A204.1 (cell line): ENCODE measurements at regions not wholly inside any gene's neighbourhood (a gene's known extent, or its start where the extent isn't known, plus 50 kb on each side); places are given as distances from the start of the nearest gene placed in this dataset.

Experiments
- FAIRE-seq: peaks from 2 replicates; lab custom pipeline; 2012; peaks lifted over from hg19 to GRCh38; lab: Jason Lieb, UNC

DNA sequence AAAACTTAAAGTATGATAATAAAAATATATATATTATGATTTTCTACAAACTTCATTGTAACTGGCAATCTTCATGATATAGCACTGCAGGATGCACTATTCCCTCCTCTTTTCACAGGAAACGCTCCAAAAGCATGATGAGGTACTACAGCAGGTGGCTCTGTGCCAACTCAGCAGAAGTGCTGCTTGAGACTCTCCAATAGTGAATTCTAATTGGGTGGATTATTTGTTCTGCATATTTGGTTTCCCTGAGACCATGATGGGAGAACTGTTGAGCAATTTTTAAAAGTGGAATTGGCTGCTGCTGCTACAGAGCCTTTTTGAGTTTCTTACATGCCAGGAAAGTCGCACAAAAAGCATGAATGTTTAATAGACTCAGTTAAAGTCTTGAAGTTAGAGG lies 1782.4 kb upstream of the PCDH20 start:
- no peak for FAIRE-seq

DNA sequence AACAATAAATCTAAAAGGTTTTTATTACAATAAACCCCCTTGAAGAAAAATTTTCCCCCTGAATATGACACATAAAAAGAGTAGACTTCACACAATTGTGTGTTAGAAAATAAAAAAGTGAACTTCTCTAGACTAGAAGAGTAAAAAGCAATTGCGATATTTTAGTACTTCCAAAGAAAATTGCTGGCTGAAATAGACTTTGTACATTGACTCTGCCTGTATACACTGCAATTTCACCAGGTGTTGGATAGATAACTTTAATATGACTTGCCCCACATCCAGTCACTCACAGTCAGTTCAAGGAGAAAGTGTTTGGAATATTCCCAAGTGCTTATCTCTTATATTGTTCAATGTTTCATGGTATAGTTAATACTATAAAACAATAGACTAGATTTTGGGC lies 1780.1 kb upstream of the PCDH20 start:
- no peak for FAIRE-seq

DNA sequence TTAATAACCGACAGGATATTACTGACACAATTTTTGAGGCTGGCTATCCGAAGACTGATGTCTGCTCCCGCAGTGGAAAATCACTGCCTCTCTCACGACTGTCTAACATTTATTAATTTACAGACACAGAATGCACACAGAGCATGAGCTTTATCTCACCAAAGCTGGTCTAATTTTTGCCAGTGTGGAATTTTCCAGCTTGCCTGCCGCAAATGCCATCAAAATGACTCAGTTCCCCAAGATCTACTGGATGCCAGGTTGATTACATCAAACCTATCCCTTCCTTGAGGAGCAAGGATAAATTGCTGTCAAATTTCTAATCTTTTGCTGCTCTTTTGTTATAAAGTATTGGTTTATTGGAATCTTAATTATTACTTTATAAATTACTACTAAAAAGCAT lies 1775.1 kb upstream of the PCDH20 start:
- FAIRE-seq, result no peak

DNA sequence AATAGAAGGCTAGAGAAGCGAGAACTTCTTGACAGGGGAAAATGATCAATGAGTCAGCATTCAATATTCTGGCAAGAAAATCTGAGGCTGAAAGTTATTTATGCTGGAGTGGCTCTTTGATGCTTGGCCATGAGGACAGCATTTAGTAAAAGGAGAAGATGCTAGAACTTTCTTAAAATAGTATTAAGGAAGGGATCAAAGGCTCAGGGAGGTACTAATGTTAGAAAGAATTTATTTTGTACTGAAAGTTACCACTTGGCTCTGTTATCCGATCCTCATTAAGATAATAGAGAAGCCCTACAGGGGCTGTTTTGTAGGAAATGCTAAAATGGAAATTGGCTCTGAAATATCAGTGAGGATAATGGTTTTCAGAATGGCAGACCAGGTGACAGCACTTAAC lies 1774.6 kb upstream of the PCDH20 start:
- FAIRE-seq, result no peak

DNA sequence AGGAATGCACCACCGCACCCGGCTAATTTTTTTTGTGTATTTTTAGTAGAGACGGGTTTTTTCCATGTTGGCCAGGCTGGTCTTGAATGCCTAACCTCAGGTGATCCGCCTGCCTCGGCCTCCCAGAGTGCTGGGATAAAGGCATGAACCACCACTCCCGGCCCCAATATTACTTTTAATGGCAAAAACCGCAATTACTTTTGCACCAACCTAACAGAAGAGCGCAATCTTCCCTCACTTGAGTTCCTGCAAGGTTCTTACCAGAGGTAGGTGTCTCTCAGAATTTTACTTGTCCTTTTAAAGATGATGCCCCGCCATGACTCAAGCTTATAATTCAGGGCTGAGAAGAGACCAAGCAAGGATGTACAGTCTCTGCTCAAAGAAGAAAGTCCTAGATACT lies 1774.1 kb upstream of the PCDH20 start:
- no peak for FAIRE-seq

DNA sequence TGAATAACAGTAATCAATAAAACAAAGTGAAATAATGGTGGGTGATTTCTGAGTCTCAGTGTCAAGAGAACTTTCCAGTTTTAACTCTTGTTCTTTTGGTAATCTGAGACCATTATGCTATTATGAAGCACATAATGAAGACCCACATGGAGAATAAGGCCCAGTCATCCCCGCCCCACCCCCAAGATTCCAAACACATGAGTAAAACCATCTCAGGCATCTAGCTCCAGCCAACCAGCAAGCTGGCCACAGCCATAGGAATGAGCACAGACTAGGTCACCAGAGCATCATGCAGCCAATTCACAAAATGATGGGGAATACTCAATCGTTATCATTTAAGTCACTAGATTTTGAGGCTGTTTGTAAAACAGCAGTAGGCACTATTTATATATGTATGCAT lies 1769.0 kb upstream of the PCDH20 start:
- no peak for FAIRE-seq

DNA sequence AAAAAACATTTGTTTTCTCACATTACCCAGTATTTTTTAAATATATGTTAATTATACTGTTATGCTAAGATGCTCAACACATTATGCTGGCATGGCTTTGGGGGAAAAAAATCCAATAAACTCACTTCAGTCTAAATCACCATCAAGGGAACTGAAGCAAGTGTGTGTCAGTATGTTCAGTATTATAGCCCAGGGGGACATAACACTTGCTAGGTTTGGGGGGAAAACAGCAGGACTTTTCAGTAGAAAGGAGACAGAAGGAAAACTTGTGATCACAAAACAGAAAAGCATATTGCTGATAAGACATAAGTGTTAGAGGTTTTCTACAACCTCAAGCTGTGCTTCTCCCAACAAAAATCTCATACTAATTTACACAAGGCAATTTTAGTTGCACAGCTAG lies 1759.9 kb upstream of the PCDH20 start:
- no peak for FAIRE-seq

DNA sequence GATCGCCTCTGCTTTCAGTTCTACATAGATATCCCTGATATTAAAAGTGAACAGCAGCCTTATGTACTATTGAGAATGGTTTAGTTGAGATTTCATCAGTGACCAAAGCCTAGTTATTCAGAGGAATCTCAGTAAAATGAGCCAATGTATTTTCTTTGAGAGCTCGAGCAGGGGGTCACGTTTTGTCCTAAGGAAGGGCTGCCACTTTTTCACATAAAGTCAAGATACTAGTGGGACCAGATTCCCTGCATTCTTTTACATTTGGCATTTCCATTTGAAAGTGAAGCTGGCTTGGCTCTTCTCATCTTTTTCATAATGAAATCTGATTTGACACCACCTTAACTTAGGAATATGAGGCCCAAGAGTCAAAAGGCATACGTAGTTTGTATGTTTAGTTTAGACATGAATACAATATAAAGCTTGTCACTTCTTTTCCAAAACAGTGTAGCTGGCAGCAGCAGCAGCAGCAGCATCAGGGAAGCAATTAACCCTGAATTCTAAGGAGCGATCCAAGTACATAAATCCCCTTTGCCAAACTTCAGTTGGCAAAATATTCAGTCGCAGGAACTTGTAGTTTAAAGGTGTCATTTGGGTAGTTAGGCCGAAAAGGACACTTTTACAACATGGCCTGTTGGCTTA lies 1752.2 kb upstream of the PCDH20 start:
- no peak for FAIRE-seq

DNA sequence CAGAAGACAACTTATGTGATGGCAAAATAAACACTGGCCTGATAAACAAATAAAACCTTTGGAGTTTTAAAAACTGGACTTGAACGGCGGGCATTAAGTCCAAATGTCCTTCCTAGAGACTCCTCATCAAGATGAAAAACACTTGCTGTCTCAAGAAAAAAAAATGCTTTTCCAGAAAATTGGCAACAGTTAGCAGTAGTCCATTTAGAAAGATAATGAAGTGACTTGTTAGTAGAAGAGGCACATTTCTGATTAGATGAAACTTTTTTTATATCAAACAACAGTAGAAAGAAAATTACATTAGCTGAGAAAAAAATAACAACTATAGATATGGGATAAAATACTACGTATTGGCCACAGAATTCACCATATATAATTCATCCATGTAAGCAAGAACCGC lies 1750.7 kb upstream of the PCDH20 start:
- FAIRE-seq, result peak; percentile 39

DNA sequence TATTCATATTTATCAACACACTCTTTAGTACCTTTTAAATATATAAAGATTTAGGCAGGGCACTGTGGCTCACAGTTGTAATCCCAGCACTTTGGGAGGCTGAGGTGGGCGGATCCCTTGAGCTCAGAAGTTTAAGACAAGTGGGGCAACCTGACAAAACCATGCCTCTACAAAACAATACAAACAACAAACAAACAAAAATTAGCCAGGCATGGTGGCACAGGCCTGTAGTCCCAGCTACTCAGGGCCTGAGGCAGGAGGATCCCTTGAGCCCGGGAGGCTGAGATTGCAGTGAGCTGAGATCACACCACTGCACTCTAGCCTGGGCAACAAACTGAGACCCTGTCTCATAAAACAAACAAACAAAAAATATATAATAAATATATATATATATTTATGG lies 1748.3 kb upstream of the PCDH20 start:
- FAIRE-seq, result no peak

DNA sequence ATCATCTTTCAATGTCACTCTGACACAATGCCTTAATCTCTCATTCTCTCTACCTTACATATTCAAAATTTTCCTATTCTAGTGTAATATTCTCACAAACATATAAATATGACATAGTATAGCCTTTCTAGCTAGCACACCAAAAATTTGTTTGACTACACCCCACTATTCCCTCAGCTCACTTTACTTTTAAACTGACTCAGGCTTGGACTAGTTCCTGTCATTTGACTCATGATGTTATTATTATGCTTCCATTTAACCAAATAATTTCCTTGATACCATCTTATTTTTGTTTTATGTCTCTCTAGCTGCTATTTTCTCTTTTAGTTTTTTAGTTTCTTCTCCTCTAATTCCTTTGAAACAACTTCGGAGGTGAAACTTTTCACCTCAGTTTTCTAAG lies 1745.6 kb upstream of the PCDH20 start:
- FAIRE-seq, result no peak

DNA sequence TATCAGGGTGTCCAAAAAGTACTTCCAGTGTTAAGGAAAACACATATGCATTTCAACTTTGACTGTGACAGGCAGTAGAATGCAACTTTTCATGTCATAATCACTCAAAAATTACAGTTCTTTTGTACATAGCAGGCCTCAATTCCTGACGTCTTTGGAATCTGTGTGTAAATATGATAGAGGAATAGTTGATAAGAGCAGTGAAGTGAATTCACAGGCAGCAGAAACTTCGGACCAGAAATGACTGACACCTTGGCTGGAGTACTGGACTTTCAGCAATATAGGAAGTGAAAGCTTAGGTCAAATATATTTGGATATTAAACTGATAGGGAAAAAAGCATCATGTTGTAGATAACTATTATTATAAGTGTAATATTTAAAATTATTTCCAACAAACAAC lies 1741.2 kb upstream of the PCDH20 start:
- no peak for FAIRE-seq

DNA sequence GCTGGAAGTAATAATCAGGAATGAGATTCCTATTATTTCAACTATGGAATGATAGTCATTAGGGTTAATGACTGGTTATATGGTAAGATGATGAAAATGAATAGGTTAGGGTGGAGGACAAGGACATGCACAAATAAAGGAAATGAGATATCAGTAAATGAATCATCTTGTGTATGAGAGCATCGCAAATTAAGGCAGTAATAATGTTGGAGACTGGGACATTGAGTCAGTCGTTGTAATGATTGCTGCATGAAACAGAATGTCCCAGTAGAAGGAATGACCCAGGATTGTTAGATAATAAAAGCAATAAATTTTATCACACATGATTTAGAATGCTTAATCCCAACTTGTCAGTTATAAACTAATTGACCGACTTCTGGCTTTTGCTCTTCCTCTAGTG lies 1733.7 kb upstream of the PCDH20 start:
- FAIRE-seq, result no peak

DNA sequence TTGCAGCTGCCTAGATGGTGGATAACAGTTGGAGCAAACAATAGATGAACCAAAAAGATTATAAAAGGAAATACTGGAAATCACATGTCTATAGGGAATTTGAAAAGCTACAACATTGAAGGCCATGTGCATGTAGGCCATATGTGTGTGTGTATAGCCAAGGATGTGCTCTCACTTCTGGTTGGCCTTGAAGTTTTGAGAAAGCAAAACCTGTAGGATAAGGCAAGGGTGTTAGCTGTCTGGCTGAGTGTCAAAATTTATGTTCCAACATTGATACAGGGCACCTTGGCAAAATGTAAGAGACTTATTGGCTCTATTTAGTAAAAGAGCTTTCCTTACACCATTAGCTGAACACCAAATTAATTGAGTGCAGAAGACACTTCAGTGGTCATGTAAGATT lies 1723.6 kb upstream of the PCDH20 start:
- FAIRE-seq, result no peak

DNA sequence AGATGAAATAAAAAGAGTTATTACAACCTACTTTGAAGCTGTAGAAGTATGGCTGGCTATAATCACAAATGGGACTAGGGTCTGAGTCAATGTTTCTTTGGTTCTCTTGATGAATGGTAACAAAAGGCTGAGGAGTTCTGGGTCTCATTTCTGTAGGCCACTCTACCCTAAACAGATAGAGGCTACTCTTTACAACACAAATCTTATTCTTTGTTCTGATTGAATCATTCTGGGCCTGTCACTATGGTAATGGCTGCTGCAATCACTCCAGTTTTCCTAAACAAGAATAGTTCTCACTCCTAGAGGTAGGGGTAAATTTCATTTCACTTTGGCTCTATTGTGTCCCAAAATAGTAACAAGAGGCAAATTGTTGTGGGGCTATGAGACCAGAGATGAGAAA lies 1714.3 kb upstream of the PCDH20 start:
- FAIRE-seq, result no peak

DNA sequence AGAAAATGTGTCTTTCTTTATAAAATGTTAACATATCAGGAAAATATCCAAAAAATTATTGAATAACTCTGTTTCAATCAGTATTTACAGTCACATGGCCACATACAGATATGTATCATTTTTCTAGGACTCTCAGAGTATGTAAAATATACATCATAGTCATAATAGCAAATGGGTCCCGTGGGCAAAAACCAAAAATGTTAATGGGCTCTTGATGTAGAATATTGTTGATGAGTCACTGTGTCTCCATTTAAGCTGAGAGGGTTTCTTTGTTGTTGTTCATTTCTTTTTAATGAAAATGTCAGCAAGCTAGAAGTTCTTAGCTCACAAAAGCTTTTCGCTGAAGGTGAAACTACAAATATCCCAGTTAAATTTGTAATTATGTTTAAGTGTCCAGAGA lies 1713.1 kb upstream of the PCDH20 start:
- FAIRE-seq, result no peak

DNA sequence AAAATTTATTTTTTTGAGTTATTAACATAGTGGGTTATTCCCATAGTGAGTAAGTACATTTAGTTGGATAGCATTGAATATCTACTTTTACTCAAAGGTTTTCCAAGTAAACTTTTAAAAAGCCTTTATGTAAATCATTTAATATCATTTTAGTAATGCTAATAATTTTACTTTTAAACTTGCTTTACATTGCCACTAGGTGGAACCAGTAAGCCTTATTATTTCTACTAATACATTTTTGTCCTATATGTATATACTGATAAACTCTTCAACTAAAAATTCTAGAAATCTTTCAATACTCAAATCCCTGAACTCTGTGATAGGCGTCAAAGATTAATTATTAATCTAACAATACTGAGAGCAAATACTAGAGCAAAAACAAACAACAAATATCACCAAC lies 1709.2 kb upstream of the PCDH20 start:
- FAIRE-seq, result peak; percentile 95

DNA sequence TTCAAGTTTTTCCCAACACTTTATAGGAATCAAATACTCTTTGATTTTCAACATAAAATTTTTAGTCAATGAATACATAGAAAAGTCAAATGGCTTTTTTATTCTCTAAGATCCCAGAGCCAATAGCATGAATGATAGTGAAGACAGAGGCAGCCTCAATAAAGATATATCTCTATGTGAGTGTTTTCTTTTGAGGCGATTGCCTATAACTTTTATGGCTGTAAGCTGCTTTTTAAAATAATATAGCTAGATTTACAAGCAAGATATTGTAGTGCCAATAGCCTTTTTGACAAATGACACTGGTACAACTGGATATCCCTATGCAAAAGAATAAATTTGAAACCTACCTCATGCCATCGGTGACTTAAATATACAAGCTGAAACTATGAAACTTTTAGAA lies 1705.2 kb upstream of the PCDH20 start:
- no peak for FAIRE-seq

DNA sequence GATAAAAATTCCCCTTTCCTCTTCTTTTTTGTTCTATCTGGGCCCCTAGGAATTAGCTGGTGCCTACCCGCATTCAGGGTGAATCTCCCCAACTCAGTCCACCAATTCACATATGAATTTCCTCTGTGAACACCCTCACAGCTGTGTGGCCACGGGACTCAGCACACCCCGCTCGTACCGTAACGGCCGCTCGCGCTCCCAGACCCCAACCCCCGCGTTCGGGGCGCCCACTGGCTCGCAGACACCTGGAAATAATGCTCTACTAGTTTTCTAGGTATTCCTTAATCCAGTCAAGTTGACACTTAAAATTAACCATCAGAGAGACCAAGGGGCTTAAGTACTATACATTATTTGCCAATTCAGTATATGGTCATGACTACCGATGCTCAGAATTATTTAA lies 1702.1 kb upstream of the PCDH20 start:
- no peak for FAIRE-seq

DNA sequence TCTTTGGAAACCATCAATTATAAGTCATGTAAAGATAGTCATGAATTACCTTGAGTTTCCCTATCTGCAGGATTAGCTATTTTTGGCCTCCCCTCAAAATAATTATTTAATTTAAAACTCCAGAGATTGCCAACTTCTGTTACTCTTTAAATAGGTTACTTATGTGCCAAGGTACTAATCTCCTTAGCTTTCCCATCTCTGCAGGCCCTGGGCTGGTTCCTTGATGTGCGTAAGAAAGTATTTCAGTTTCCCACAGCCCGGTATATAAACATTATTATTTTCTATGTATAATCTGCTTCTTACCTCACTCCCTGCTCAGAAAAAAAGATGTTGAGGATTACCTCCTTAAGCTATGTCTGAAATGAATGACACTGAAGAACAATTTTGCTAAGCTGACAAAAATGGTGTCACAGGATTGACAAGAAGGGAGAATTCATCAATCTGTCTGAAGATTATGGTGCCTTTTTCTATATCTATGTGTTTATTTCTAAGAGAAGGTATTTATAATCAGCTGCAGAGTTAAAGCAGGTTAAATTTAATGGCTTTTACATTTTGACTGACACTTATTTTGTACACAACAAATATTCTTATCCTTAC lies 1697.2 kb upstream of the PCDH20 start:
- no peak for FAIRE-seq

DNA sequence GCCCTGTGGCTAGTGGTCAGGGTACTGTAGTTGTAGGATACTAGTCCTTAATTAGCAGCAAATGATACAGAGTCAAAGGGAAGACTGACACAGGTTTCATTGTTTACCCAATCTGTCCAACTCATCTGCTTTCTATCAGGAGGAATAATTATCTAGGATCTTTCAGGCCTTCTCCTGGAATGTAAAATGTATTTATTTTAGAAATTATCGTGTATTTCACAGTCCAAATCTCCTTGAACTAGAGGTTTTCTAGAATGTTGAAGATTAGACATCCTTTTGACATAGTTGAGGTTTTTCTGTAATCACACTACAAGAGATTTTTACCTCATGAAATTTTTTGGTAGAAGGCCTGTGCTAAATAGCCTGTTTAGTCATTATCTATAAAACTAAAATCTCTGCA lies 1694.8 kb upstream of the PCDH20 start:
- FAIRE-seq, result no peak

DNA sequence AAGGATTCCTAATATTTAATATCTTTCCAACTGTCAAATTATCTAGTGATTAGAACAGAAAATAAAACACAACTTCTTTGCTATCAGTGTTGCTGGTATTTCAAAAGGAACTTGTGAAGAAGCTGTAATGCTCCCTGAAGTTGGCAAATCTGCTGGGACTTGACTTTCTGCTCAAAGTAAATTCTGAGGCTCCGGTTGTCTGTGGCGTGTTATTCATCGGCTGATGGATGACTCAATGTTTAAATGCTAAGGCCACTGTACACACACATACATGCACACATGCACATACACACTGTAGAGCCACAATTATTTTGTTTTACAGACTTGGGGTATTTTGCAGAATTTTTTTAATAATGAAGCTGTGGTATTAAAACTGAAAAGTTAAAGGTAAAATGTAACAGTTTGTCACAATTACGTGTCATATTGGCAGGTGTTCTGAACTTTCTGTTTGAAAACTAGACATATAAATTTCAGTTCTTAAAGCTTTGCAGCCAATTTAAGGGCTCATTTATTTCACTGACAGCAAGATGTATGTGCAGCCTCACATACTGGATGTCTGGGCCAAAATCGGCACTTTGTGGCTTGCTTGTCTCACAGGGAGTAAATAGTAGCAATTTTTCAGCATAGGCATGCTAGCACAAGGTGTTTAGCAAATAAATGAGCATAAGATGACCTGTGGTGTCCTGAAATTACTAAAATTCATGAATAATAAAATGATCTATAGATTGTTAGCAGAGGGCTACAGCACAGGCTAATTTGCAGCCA lies 1691.7 kb upstream of the PCDH20 start:
- FAIRE-seq, result no peak

DNA sequence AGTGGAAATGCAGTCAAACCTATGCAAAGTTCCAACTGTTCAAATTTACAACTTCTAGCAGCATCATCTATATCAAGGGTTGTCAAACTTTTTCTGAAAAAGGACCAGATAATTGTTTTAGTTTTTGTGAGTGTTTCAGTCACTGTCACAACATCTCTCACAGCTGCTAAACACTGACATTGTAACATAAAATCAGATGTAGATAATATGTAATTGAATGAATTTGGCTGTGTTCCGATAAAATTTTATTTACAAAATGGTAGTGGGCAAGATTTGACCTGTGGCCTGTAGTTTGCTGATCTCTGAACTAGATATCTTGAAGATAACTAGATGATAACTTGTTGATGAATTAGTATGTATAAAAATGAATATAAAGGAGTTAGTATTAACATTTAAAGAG lies 1679.1 kb upstream of the PCDH20 start:
- no peak for FAIRE-seq

DNA sequence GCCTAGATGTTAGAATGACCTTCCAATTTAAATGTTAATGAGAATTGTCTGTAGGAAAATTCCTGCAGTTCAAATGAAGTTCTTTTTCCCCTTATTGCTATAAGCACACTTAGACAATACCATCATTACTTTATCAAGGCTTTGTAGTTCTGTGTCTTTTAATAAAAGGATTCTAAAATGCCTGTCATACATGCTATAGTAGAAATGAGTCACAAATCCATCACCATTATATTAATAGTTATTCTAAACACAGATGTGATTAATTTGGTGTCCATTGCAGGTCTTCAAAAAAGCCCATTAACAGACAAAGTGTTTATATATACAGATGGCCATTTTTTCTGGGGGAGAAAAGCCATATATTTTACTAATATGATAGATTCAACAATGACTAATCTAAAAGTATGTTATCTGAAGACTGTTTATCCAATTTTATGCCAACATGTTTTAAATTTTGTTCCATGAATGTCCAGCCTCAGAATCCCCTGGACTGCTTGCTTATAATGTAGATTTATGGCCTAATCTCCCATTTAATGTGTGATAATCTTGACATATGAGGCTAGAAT lies 1678.3 kb upstream of the PCDH20 start:
- FAIRE-seq, result no peak
